ENCODE measurements at regions not wholly inside any gene's neighbourhood (a gene's known extent, or its start where the extent isn't known, plus 50 kb on each side); places are given as distances from the start of the nearest gene placed in this dataset.

- no peaks in the 10 kb centered on the region for H3K4me1 ChIP-seq
- no peaks in the 10 kb centered on the region for H3K27me3 ChIP-seq (ENCODE audit: control insufficient read depth, insufficient read depth, low read length)
- no peak overlapping the region for H2AFZ ChIP-seq
- H3K9me3 ChIP-seq (ENCODE audit: control insufficient read depth, low read length), result peaks cover 3% of the 10 kb centered on the region
- TF ChIP-seq, protein P1, sequence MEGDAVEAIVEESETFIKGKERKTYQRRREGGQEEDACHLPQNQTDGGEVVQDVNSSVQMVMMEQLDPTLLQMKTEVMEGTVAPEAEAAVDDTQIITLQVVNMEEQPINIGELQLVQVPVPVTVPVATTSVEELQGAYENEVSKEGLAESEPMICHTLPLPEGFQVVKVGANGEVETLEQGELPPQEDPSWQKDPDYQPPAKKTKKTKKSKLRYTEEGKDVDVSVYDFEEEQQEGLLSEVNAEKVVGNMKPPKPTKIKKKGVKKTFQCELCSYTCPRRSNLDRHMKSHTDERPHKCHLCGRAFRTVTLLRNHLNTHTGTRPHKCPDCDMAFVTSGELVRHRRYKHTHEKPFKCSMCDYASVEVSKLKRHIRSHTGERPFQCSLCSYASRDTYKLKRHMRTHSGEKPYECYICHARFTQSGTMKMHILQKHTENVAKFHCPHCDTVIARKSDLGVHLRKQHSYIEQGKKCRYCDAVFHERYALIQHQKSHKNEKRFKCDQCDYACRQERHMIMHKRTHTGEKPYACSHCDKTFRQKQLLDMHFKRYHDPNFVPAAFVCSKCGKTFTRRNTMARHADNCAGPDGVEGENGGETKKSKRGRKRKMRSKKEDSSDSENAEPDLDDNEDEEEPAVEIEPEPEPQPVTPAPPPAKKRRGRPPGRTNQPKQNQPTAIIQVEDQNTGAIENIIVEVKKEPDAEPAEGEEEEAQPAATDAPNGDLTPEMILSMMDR (IDR thresholded peaks at IDR 0.05), result no peak
- H3K4me2 ChIP-seq (ENCODE audit: low read length), result no peak overlapping the region
- no peak overlapping the region for H3K27ac ChIP-seq
- no peak overlapping the region for H3K9ac ChIP-seq
- H3K4me3 ChIP-seq (ENCODE audit: low read depth, low read length), result no peak overlapping the region
- H3K36me3 ChIP-seq (ENCODE audit: control insufficient read depth, insufficient read depth, low read length), result no peaks in the 10 kb centered on the region
- no peaks in the 10 kb centered on the region for H3K79me2 ChIP-seq
Observed at GRCh38 chr2:23312996-23313606, 71.9 kb upstream of the KLHL29 start.

DNA sequence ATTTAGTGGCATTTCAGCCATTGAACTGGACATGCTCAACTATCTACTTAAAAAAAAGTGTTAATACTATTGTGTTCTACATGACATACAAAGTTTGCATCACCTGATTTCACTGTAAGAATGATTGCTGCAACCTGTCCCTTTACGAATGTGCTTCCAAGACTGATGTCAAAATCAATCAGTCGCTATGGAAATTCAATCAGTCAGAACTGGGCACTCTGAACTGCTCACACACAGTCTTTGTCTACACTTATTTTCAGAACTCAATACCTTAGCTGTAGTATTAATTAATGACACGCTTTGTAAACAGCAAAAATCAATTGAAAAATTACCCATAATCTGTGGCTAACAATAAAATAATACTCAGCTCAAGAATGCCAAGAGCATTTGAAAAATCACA, 70.3 kb upstream of the KLHL29 start:
- Histone ChIP-seq H3K4me3 (ENCODE audit: low read depth, low read length) (no peak overlapping the region), H3K9ac (no peak overlapping the region), H3K4me2 (ENCODE audit: low read length) (no peak overlapping the region), H3K79me2 (no peaks in the 10 kb centered on the region), H3K27ac (no peak overlapping the region), H3K9me3 (ENCODE audit: control insufficient read depth, low read length) (peaks cover 3% of the 10 kb centered on the region), H2AFZ (no peak overlapping the region), H3K27me3 (ENCODE audit: control insufficient read depth, insufficient read depth, low read length) (no peaks in the 10 kb centered on the region), H3K36me3 (ENCODE audit: control insufficient read depth, insufficient read depth, low read length) (no peaks in the 10 kb centered on the region), H3K4me1 (no peaks in the 10 kb centered on the region)
- TF ChIP-seq, protein P1 (IDR thresholded peaks at IDR 0.05), result no peak

DNA sequence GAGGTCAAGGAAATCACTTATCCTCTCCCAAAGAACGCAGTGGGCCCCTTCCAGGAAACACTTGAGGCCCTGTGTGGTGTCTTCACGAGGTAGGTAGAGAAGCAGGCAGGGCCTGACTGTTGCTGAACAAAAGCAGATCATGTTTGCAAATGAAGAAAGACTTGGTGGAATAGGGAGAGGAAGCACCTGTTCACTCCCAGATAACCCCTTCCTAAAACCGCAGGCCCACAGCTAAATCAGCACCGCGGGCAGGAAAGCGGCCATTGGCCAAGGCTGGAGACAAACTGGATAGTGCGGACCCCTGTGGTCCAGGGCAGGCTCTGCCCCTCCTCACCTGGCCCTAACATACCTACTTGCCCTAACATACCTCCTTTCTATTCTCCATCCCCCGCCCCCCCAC, 64.9 kb upstream of the KLHL29 start:
- H2AFZ ChIP-seq, result no peak overlapping the region
- H3K9me3 ChIP-seq (ENCODE audit: control insufficient read depth, low read length), result no peaks in the 10 kb centered on the region
- no peaks in the 10 kb centered on the region for H3K79me2 ChIP-seq
- TF ChIP-seq, protein P1 (IDR thresholded peaks at IDR 0.05), result no peak
- H3K4me2 ChIP-seq (ENCODE audit: low read length), result no peak overlapping the region
- no peaks in the 10 kb centered on the region for H3K27me3 ChIP-seq (ENCODE audit: control insufficient read depth, insufficient read depth, low read length)
- H3K4me1 ChIP-seq, result no peaks in the 10 kb centered on the region
- no peak overlapping the region for H3K9ac ChIP-seq
- H3K36me3 ChIP-seq (ENCODE audit: control insufficient read depth, insufficient read depth, low read length), result no peaks in the 10 kb centered on the region
- H3K27ac ChIP-seq, result no peak overlapping the region
- no peak overlapping the region for H3K4me3 ChIP-seq (ENCODE audit: low read depth, low read length)

DNA sequence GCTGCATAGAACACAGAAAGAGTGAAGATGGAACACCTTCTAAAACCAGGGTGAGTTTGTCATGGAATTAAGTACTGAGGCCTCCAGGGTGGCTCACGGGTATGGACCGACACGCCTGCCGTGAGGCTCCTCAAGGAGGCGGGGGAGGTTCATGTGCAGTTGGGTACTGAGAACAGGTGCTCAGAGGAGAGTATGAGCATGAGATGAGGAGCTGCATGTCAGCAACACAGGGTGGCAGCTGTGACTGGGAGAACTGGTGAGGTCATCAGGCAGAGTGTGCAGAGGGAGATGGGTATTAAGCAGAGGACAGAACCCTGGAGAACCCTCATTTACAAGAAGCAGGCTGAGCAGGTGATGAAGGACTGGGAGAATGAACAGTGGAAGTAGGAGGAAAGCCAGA, 63.2 kb upstream of the KLHL29 start:
- Histone ChIP-seq H3K4me3 (ENCODE audit: low read depth, low read length) (no peak overlapping the region), H3K9me3 (ENCODE audit: control insufficient read depth, low read length) (no peaks in the 10 kb centered on the region), H3K27me3 (ENCODE audit: control insufficient read depth, insufficient read depth, low read length) (no peaks in the 10 kb centered on the region), H3K27ac (no peak overlapping the region), H3K79me2 (no peaks in the 10 kb centered on the region), H3K36me3 (ENCODE audit: control insufficient read depth, insufficient read depth, low read length) (no peaks in the 10 kb centered on the region), H3K4me1 (no peaks in the 10 kb centered on the region), H3K9ac (no peak overlapping the region), H2AFZ (no peak overlapping the region), H3K4me2 (ENCODE audit: low read length) (no peak overlapping the region)
- TF ChIP-seq, protein P1 (IDR thresholded peaks at IDR 0.05), result no peak

DNA sequence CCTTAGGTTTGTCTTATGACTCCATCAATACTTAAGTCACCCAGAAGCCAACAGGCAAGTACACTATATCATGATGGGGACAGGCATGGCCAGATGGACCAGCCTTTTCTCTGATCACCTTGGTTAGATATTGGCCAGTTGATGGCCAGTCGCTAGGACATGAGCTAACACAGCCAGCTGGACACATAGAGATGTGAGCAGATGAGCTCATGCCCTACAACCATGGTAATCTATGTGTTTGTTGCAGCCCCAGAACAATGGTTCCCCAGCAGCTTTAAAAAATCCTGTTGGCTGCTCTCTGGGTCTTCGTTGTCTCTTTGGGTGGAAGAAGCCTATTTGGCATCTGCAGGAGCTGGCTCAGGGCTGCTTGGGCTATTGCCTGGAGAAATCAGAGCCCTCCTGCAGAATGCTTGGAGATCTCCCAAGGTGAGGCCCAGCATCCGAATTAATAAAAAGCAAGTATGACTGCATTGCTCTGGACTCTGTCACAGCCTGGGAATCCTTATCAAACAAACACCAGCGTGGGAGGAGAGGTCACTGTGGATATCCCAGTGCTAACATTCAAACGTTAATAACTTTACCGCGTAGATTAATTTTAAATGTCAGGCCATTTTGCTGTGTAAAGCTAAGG, 62.3 kb upstream of the KLHL29 start:
- H3K79me2 ChIP-seq, result no peaks in the 10 kb centered on the region
- TF ChIP-seq, protein P1 (IDR thresholded peaks at IDR 0.05), result no peak
- no peaks in the 10 kb centered on the region for H3K27me3 ChIP-seq (ENCODE audit: control insufficient read depth, insufficient read depth, low read length)
- H3K9ac ChIP-seq, result no peak overlapping the region
- no peak overlapping the region for H2AFZ ChIP-seq
- H3K4me2 ChIP-seq (ENCODE audit: low read length), result no peak overlapping the region
- H3K4me3 ChIP-seq (ENCODE audit: low read depth, low read length), result no peak overlapping the region
- no peaks in the 10 kb centered on the region for H3K9me3 ChIP-seq (ENCODE audit: control insufficient read depth, low read length)
- H3K4me1 ChIP-seq, result no peaks in the 10 kb centered on the region
- no peak overlapping the region for H3K27ac ChIP-seq
- no peaks in the 10 kb centered on the region for H3K36me3 ChIP-seq (ENCODE audit: control insufficient read depth, insufficient read depth, low read length)

Data from parathyroid adenoma (tissue), 2 donors.